Fibroblast of lung (primary cell): ENCODE measurements at regions not wholly inside any gene's neighbourhood (a gene's known extent, or its start where the extent isn't known, plus 50 kb on each side); places are given as distances from the start of the nearest gene placed in this dataset.
A peak's percentile ranks its signal among the peaks of the same experiment; 100 is the strongest.

ENCODE experiments used
- DNase-seq, 2 donors: peaks; one replicate each; pipeline versions ENCODE4 v3.0.0 to v3.0.0-alpha.2; 2010; ENCODE audit warnings: low read depth in 2 of 2
- H2AFZ ChIP-seq: 2 replicates; pipeline ENCODE4 v1.5.1; 2012; ENCODE audit warnings: low read length, control low read depth, inconsistent platforms
- H3K27ac ChIP-seq: 2 replicates; pipeline ENCODE4 v1.5.1; 2011; ENCODE audit warnings: low read length, control low read depth; ENCODE audit not compliant: insufficient read depth
- H3K27me3 ChIP-seq: 2 replicates; pipeline ENCODE4 v1.5.1; 2011; ENCODE audit warnings: mild to moderate bottlenecking, low read length; ENCODE audit not compliant: control insufficient read depth, insufficient read depth
- H3K36me3 ChIP-seq: 2 replicates; pipeline ENCODE4 v1.5.1; 2011; ENCODE audit warnings: low read length; ENCODE audit not compliant: control insufficient read depth, insufficient read depth
- H3K4me1 ChIP-seq: 2 replicates; pipeline ENCODE4 v1.5.1; 2011; ENCODE audit warnings: low read length; ENCODE audit not compliant: control insufficient read depth, insufficient read depth; ENCODE audit errors: extremely low read depth
- H3K4me2 ChIP-seq: 2 replicates; pipeline ENCODE4 v1.5.1; 2011; ENCODE audit warnings: low read length, control low read depth; ENCODE audit not compliant: insufficient read depth; ENCODE audit errors: extremely low read depth
- H3K4me3 ChIP-seq, 4 experiments: fragments of 200-600 bp in 1 of 4; sonication (generic) in 1 of 4; replicated peaks in 1 of 4; 2 replicates each; pipeline ENCODE4 v1.5.1; 2011 to 2016; ENCODE audit warnings: low read length in 4 of 4, low read depth in 3 of 4, mild to moderate bottlenecking in 3 of 4, control low read depth in 2 of 4, inconsistent platforms in 1 of 4, mixed read lengths in 1 of 4; ENCODE audit not compliant: insufficient read depth in 1 of 4; ENCODE audit errors: control extremely low read depth in 1 of 4
- H3K79me2 ChIP-seq: 2 replicates; pipeline ENCODE4 v1.5.1; 2012; ENCODE audit warnings: mild to moderate bottlenecking, low read length, inconsistent platforms; ENCODE audit not compliant: control insufficient read depth, insufficient read depth
- H3K9ac ChIP-seq: 2 replicates; pipeline ENCODE4 v1.5.1; 2011; ENCODE audit warnings: mild to moderate bottlenecking, low read length, control low read depth; ENCODE audit not compliant: insufficient read depth
- H3K9me3 ChIP-seq: 2 replicates; pipeline ENCODE4 v1.5.1; 2012; ENCODE audit warnings: low read depth, low read length; ENCODE audit not compliant: control insufficient read depth, insufficient read depth
- H4K20me1 ChIP-seq: 2 replicates; pipeline ENCODE4 v1.5.1; 2011; ENCODE audit warnings: low read length; ENCODE audit not compliant: control insufficient read depth, insufficient read depth; ENCODE audit errors: extremely low read depth
- CTCF ChIP-seq, 2 donors: IDR thresholded peaks in 1 of 2; conservative IDR thresholded peaks in 1 of 2; 1 replicate in 1 of 2; 2 replicates in 1 of 2; pipeline ENCODE4 v1.5.1; 2011 to 2012; ENCODE audit warnings: low read length in 2 of 2, control low read depth in 1 of 2, inconsistent platforms in 1 of 2, low read depth in 1 of 2, mild to moderate bottlenecking in 1 of 2
- EZH2 ChIP-seq: IDR thresholded peaks from 2 replicates; pipeline ENCODE4 v1.5.1; 2012; ENCODE audit warnings: low read length, control low read depth, mild to moderate bottlenecking; ENCODE audit errors: missing control alignments

- no peaks in the 10 kb centered on the region for H3K9me3 ChIP-seq
- H3K27me3 ChIP-seq = no peaks in the 10 kb centered on the region
- no peaks in the 10 kb centered on the region for H3K79me2 ChIP-seq
- DNase-seq = no peak
- no peak overlapping the region for H3K9ac ChIP-seq
- no peaks in the 10 kb centered on the region for H4K20me1 ChIP-seq
- no peaks in the 10 kb centered on the region for H3K36me3 ChIP-seq
- H3K4me2 ChIP-seq = no peak overlapping the region
- no peak overlapping the region for H2AFZ ChIP-seq
- H3K27ac ChIP-seq = no peak overlapping the region
- no peak overlapping the region for H3K4me3 ChIP-seq
- H3K4me1 ChIP-seq = no peaks in the 10 kb centered on the region
- TF ChIP-seq EZH2 = no peak
- TF ChIP-seq CTCF (conservative IDR thresholded peaks at IDR 0.05 in 1 of 2, IDR thresholded peaks at IDR 0.05 in 1 of 2; ENCODE audit: low read depth in 1 of 2, low read length in 2 of 2) = no peak
Measured at GRCh38 chr12:18878676-18879180, 140.8 kb downstream of the CAPZA3 start.

GRCh38 chr12:18882690-18883089 is 144.8 kb downstream of the CAPZA3 start:
- Histone ChIP-seq H4K20me1 (no peaks in the 10 kb centered on the region), H3K79me2 (no peaks in the 10 kb centered on the region), H3K27ac (no peak overlapping the region), H2AFZ (no peak overlapping the region), H3K4me1 (no peaks in the 10 kb centered on the region), H3K4me3 (no peak overlapping the region), H3K9ac (no peak overlapping the region), H3K9me3 (no peaks in the 10 kb centered on the region), H3K36me3 (no peaks in the 10 kb centered on the region), H3K27me3 (no peaks in the 10 kb centered on the region), H3K4me2 (no peak overlapping the region)
- DNase-seq = no peak
- no peak for TF ChIP-seq EZH2
- TF ChIP-seq CTCF (conservative IDR thresholded peaks at IDR 0.05 in 1 of 2, IDR thresholded peaks at IDR 0.05 in 1 of 2; ENCODE audit: low read depth in 1 of 2, low read length in 2 of 2) = no peak

- H3K9me3 ChIP-seq = no peaks in the 10 kb centered on the region
- TF ChIP-seq EZH2 (no peak), CTCF (conservative IDR thresholded peaks at IDR 0.05 in 1 of 2, IDR thresholded peaks at IDR 0.05 in 1 of 2; ENCODE audit: low read depth in 1 of 2, low read length in 2 of 2) (no peak)
- DNase-seq = peak in 1 of 2 donors; percentile 13
- no peak overlapping the region for H3K4me3 ChIP-seq
- H3K9ac ChIP-seq = no peak overlapping the region
- no peak overlapping the region for H3K27ac ChIP-seq
- no peak overlapping the region for H2AFZ ChIP-seq
- no peaks in the 10 kb centered on the region for H3K36me3 ChIP-seq
- H3K27me3 ChIP-seq = no peaks in the 10 kb centered on the region
- H4K20me1 ChIP-seq = no peaks in the 10 kb centered on the region
- no peak overlapping the region for H3K4me2 ChIP-seq
- H3K79me2 ChIP-seq = no peaks in the 10 kb centered on the region
- no peaks in the 10 kb centered on the region for H3K4me1 ChIP-seq
Measured at GRCh38 chr12:18886962-18887361, 149.0 kb downstream of the CAPZA3 start.
